HCT116 (cell line): ENCODE measurements at regions not wholly inside any gene's neighbourhood (a gene's known extent, or its start where the extent isn't known, plus 50 kb on each side); places are given as distances from the start of the nearest gene placed in this dataset.

Experiments used
- ATAC-seq: fragments of 200-7000 bp; cut with Tn5 transposase; 2 replicates; pipeline ENCODE4 v1.9.1; 2020; ENCODE audit warnings: mild to moderate bottlenecking, moderate library complexity
- BruUV-seq: library from RNA; stranded (reverse); fragments of 400-500 nt; replicated peaks from 2 replicates; lab custom pipeline; 2021; lab: Mats Ljungman, UMichigan
- CTCF ChIA-PET: fragments of 300-600 bp; sonication (Branson Sonifier 250); formaldehyde crosslinking; loops from one replicate; lab custom pipeline; 2021; ENCODE audit warnings: antibody characterized with exemption; lab: Charles Lee
- POLR2A ChIA-PET: fragments of 300-600, 350-600 bp; sonication (Branson Sonifier 250); formaldehyde crosslinking; loops from one replicate; lab custom pipeline; 2021; ENCODE audit warnings: antibody characterized with exemption; lab: Charles Lee
- RAD21 ChIA-PET, 2 experiments: fragments of 300-600 bp; sonication (Branson Sonifier 250); formaldehyde crosslinking; loops; one replicate each; lab custom pipeline; 2023; ENCODE audit warnings: low total read pairs in 2 of 2; ENCODE audit not compliant: uncharacterized antibody in 2 of 2, unreplicated experiment in 2 of 2, low non-redundant PET in 1 of 2; lab: Charles Lee
- DNase-seq: peaks from one replicate; pipeline ENCODE4 v3.0.0-alpha.2; 2010; ENCODE audit warnings: low read depth, low spot score
- H2AFZ ChIP-seq: fragments of 200-600 bp; shearing (Covaris generic), sonication (generic); 2 replicates; pipeline ENCODE4 v1.6.1; 2017; ENCODE audit warnings: low read depth, mixed run types, mixed read lengths, antibody characterized with exemption, low read length; ENCODE audit not compliant: poor library complexity, severe bottlenecking
- H3K27ac ChIP-seq: 2 replicates; pipeline ENCODE4 v1.5.1; 2012; ENCODE audit warnings: low read depth, low read length
- H3K27me3 ChIP-seq: fragments of 200-600 bp; sonication (generic); 2 replicates; pipeline ENCODE4 v1.6.1; 2016; ENCODE audit warnings: mixed run types, low read length, mixed read lengths; ENCODE audit not compliant: insufficient read depth
- H3K36me3 ChIP-seq, 2 experiments: fragments of 200-500 bp in 1 of 2; fragments of 200-600 bp in 1 of 2; sonication (Bioruptor generic) in 1 of 2; sonication (generic) in 1 of 2; 2 replicates each; pipeline versions ENCODE4 v1.5.1 to v1.6.1; 2014 to 2016; ENCODE audit warnings: low read length in 2 of 2, inconsistent platforms in 1 of 2, mixed read lengths in 1 of 2, mixed run types in 1 of 2; ENCODE audit not compliant: insufficient read depth in 2 of 2, control insufficient read depth in 1 of 2
- H3K4me1 ChIP-seq, 2 experiments: fragments of 200-600 bp in 1 of 2; sonication (generic) in 1 of 2; 2 replicates each; pipeline versions ENCODE4 v1.5.1 to v1.6.1; 2012 to 2017; ENCODE audit warnings: low read length in 2 of 2, inconsistent platforms in 1 of 2, mild to moderate bottlenecking in 1 of 2, mixed read lengths in 1 of 2, mixed run types in 1 of 2, moderate library complexity in 1 of 2; ENCODE audit not compliant: insufficient read depth in 2 of 2, control insufficient read depth in 1 of 2
- H3K4me2 ChIP-seq: fragments of 200-600 bp; sonication (generic); 2 replicates; pipeline ENCODE4 v1.6.1; 2017; ENCODE audit warnings: mixed run types, low read length, mixed read lengths
- H3K4me3 ChIP-seq, 2 experiments: fragments of 200-600 bp in 1 of 2; sonication (generic) in 1 of 2; replicated peaks in 1 of 2; 2 replicates each; pipeline ENCODE4 v1.5.1; 2011 to 2016; ENCODE audit warnings: low read length in 2 of 2, control low read depth in 1 of 2, low read depth in 1 of 2, mild to moderate bottlenecking in 1 of 2, mixed read lengths in 1 of 2, mixed run types in 1 of 2
- H3K79me2 ChIP-seq: fragments of 200-600 bp; sonication (generic); 2 replicates; pipeline ENCODE4 v1.6.1; 2017; ENCODE audit warnings: mild to moderate bottlenecking, mixed run types, low read length, moderate library complexity, mixed read lengths; ENCODE audit not compliant: insufficient read depth
- H3K9ac ChIP-seq: fragments of 200-600 bp; sonication (generic); 2 replicates; pipeline ENCODE4 v1.6.1; 2016; ENCODE audit warnings: low read length, mixed read lengths
- H3K9me2 ChIP-seq: fragments of 200-600 bp; sonication (generic), shearing (Covaris generic); 2 replicates; pipeline ENCODE4 v1.6.1; 2017; ENCODE audit warnings: mixed run types, mild to moderate bottlenecking, moderate library complexity; ENCODE audit not compliant: insufficient read depth
- H3K9me3 ChIP-seq, 2 experiments: fragments of 200-500 bp in 1 of 2; fragments of 200-600 bp in 1 of 2; sonication (Bioruptor generic) in 1 of 2; sonication (generic) in 1 of 2; 2 replicates each; pipeline ENCODE4 v1.6.1; 2014 to 2017; ENCODE audit warnings: low read length in 2 of 2, mixed read lengths in 2 of 2, inconsistent platforms in 1 of 2, low read depth in 1 of 2, mild to moderate bottlenecking in 1 of 2, mixed run types in 1 of 2, moderate library complexity in 1 of 2; ENCODE audit not compliant: control insufficient read depth in 1 of 2, insufficient read depth in 1 of 2
- H4K20me1 ChIP-seq: fragments of 200-600 bp; sonication (generic), shearing (Covaris generic); 2 replicates; pipeline ENCODE4 v1.6.1; 2017; ENCODE audit warnings: mixed run types, mild to moderate bottlenecking, moderate library complexity; ENCODE audit not compliant: insufficient read depth
- ELF1 ChIP-seq: IDR thresholded peaks from 2 replicates; pipeline ENCODE4 v1.6.1; 2012; ENCODE audit warnings: low read depth, borderline replicate concordance
- JUND ChIP-seq: IDR thresholded peaks from 2 replicates; pipeline ENCODE4 v1.6.1; 2012
- SRF ChIP-seq: IDR thresholded peaks from 2 replicates; pipeline ENCODE4 v1.6.1; 2012; ENCODE audit warnings: low read depth
- intact Hi-C: fragments of 100-400 bp; cut with micrococcal nuclease; formaldehyde crosslinking; loops from 2 replicates; pipeline ENCODE4 v1.10.0; 2022
- TF ChIP-seq, protein P1 (sequence below): IDR thresholded peaks from 2 replicates; pipeline ENCODE4 v1.6.1; 2012; ENCODE audit warnings: low read depth

- CTCF ChIA-PET, result no interaction called here
Observed at GRCh38 chrX:125096870-125097269, 222.8 kb upstream of the TEX13C start.

More at GRCh38 chrX:125096870-125097269, 222.8 kb upstream of the TEX13C start:
- H3K4me2 ChIP-seq, result no peak overlapping the region
- no peaks in the 10 kb centered on the region for H3K27me3 ChIP-seq
- no peak overlapping the region for H2AFZ ChIP-seq
- no peaks in the 10 kb centered on the region for H3K36me3 ChIP-seq
- no peaks in the 10 kb centered on the region for H3K9me2 ChIP-seq
- ChIA-PET RAD21 (no interaction called here), POLR2A (no interaction called here)
- no peaks in the 10 kb centered on the region for H3K79me2 ChIP-seq
- no peaks in the 10 kb centered on the region for H4K20me1 ChIP-seq
- H3K9me3 ChIP-seq, result no peaks in the 10 kb centered on the region
- DNase-seq, result no peak
- no peak overlapping the region for H3K9ac ChIP-seq
- no peaks in the 10 kb centered on the region for H3K4me1 ChIP-seq
- no peak for ATAC-seq
- H3K4me3 ChIP-seq, result no peak overlapping the region
- BruUV-seq, result no TSS peak
- H3K27ac ChIP-seq, result no peak overlapping the region
- no peak for TF ChIP-seq ELF1
- TF ChIP-seq SRF, result no peak
- no peak for TF ChIP-seq JUND
- TF ChIP-seq, protein P1, sequence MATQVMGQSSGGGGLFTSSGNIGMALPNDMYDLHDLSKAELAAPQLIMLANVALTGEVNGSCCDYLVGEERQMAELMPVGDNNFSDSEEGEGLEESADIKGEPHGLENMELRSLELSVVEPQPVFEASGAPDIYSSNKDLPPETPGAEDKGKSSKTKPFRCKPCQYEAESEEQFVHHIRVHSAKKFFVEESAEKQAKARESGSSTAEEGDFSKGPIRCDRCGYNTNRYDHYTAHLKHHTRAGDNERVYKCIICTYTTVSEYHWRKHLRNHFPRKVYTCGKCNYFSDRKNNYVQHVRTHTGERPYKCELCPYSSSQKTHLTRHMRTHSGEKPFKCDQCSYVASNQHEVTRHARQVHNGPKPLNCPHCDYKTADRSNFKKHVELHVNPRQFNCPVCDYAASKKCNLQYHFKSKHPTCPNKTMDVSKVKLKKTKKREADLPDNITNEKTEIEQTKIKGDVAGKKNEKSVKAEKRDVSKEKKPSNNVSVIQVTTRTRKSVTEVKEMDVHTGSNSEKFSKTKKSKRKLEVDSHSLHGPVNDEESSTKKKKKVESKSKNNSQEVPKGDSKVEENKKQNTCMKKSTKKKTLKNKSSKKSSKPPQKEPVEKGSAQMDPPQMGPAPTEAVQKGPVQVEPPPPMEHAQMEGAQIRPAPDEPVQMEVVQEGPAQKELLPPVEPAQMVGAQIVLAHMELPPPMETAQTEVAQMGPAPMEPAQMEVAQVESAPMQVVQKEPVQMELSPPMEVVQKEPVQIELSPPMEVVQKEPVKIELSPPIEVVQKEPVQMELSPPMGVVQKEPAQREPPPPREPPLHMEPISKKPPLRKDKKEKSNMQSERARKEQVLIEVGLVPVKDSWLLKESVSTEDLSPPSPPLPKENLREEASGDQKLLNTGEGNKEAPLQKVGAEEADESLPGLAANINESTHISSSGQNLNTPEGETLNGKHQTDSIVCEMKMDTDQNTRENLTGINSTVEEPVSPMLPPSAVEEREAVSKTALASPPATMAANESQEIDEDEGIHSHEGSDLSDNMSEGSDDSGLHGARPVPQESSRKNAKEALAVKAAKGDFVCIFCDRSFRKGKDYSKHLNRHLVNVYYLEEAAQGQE, result no peak
- intact Hi-C loops, result no loop called here
